CD14-positive monocyte (primary cell): ENCODE measurements at regions not wholly inside any gene's neighbourhood (a gene's known extent, or its start where the extent isn't known, plus 50 kb on each side); places are given as distances from the start of the nearest gene placed in this dataset.

Experiments used
- DNase-seq, 3 donors: peaks; one replicate each; pipeline ENCODE4 v3.0.0-alpha.2; 2011 to 2022
- H2AFZ ChIP-seq: 2 replicates; pipeline ENCODE4 v1.6.0; 2012; ENCODE audit warnings: mild to moderate bottlenecking, low read depth, low read length, inconsistent platforms; ENCODE audit not compliant: insufficient read depth, poor library complexity, severe bottlenecking
- H3K27ac ChIP-seq, 2 donors: 1 replicate in 1 of 2; 2 replicates in 1 of 2; pipeline ENCODE4 v1.5.1; 2012 to 2013; ENCODE audit warnings: low read length in 2 of 2, control low read depth in 1 of 2, inconsistent platforms in 1 of 2, low read depth in 1 of 2, mild to moderate bottlenecking in 1 of 2
- H3K27me3 ChIP-seq, 2 donors: one replicate each; pipeline versions ENCODE4 v1.6.0 to v1.6.1; 2011 to 2013; ENCODE audit warnings: low read length in 2 of 2; ENCODE audit not compliant: control insufficient read depth in 2 of 2, insufficient read depth in 2 of 2
- H3K36me3 ChIP-seq, 2 donors: replicated peaks in 1 of 2; 1 replicate in 1 of 2; 2 replicates in 1 of 2; pipeline versions ENCODE4 v1.5.1 to v1.6.1; 2012 to 2013; ENCODE audit warnings: low read length in 2 of 2, control low read depth in 1 of 2, inconsistent platforms in 1 of 2, mild to moderate bottlenecking in 1 of 2; ENCODE audit not compliant: insufficient read depth in 2 of 2, control insufficient read depth in 1 of 2
- H3K4me1 ChIP-seq, 2 donors: 1 replicate in 1 of 2; 2 replicates in 1 of 2; pipeline versions ENCODE4 v1.5.1 to v1.6.1; 2012 to 2013; ENCODE audit warnings: low read length in 2 of 2, control low read depth in 1 of 2, inconsistent platforms in 1 of 2, mild to moderate bottlenecking in 1 of 2, moderate library complexity in 1 of 2; ENCODE audit not compliant: insufficient read depth in 2 of 2, control insufficient read depth in 1 of 2
- H3K4me2 ChIP-seq: replicated peaks from 2 replicates; pipeline ENCODE3; 2012; ENCODE audit warnings: low read length, moderate library complexity, mild to moderate bottlenecking; ENCODE audit not compliant: poor library complexity, severe bottlenecking; ENCODE audit errors: extremely low read depth
- H3K4me3 ChIP-seq, 3 experiments: fragments of 200-600 bp in 1 of 3; sonication (generic) in 1 of 3; replicated peaks in 1 of 3; 1 replicate in 2 of 3; 2 replicates in 1 of 3; pipeline ENCODE4 v1.5.1; 2011 to 2013; ENCODE audit warnings: low read length in 3 of 3, mild to moderate bottlenecking in 3 of 3, control low read depth in 2 of 3, low read depth in 2 of 3, inconsistent platforms in 1 of 3, moderate library complexity in 1 of 3
- H3K79me2 ChIP-seq: 2 replicates; pipeline ENCODE4 v1.6.0; 2012; ENCODE audit warnings: mild to moderate bottlenecking, control low read depth, inconsistent platforms, low read length, moderate library complexity; ENCODE audit not compliant: insufficient read depth
- H3K9ac ChIP-seq: 2 replicates; pipeline ENCODE4 v1.6.0; 2017; ENCODE audit warnings: low read length, mild to moderate bottlenecking; ENCODE audit not compliant: insufficient read depth, poor library complexity, severe bottlenecking
- H3K9me3 ChIP-seq, 2 donors: replicated peaks in 1 of 2; 1 replicate in 1 of 2; 2 replicates in 1 of 2; pipeline versions ENCODE4 v1.5.1 to v1.6.1; 2012 to 2013; ENCODE audit warnings: low read length in 2 of 2, control low read depth in 1 of 2; ENCODE audit not compliant: control insufficient read depth in 1 of 2, insufficient read depth in 1 of 2
- H4K20me1 ChIP-seq: 2 replicates; pipeline ENCODE4 v1.6.0; 2012; ENCODE audit warnings: mild to moderate bottlenecking, low read length, control low read depth, moderate library complexity; ENCODE audit not compliant: insufficient read depth
- H3K27ac Mint-ChIP-seq, 7 donors: one replicate each; pipeline ENCODE4 v1.8.0; 2020; ENCODE audit warnings: mild to moderate bottlenecking in 7 of 7, mixed read lengths in 7 of 7, moderate library complexity in 6 of 7, inconsistent platforms in 2 of 7
- H3K27me3 Mint-ChIP-seq, 3 donors: one replicate each; pipeline ENCODE4 v1.8.0; 2021 to 2022; ENCODE audit warnings: low read depth in 3 of 3, mild to moderate bottlenecking in 3 of 3, mixed read lengths in 3 of 3, moderate library complexity in 3 of 3, inconsistent platforms in 1 of 3
- H3K36me3 Mint-ChIP-seq, 2 donors: one replicate each; pipeline ENCODE4 v1.8.0; 2020; ENCODE audit warnings: mixed read lengths in 2 of 2, inconsistent platforms in 1 of 2, mild to moderate bottlenecking in 1 of 2
- H3K4me1 Mint-ChIP-seq: one replicate; pipeline ENCODE4 v1.8.0; 2020; ENCODE audit warnings: mild to moderate bottlenecking, mixed read lengths
- H3K4me3 Mint-ChIP-seq, 2 donors: one replicate each; pipeline ENCODE4 v1.8.0; 2020; ENCODE audit warnings: mild to moderate bottlenecking in 2 of 2, mixed read lengths in 2 of 2, moderate library complexity in 1 of 2
- H3K9me3 Mint-ChIP-seq, 7 donors: one replicate each; pipeline ENCODE4 v1.8.0; 2020 to 2022; ENCODE audit warnings: mixed read lengths in 7 of 7, mild to moderate bottlenecking in 6 of 7, moderate library complexity in 6 of 7, inconsistent platforms in 2 of 7
- WGBS: methylation state at CpG from one replicate; pipeline ENCODE4 v1.1.5; 2013; ENCODE audit warnings: missing lambda C conversion rate; ENCODE audit not compliant: insufficient coverage; 5-methylcytosine and 5-hydroxymethylcytosine counted together
- intact Hi-C, 2 donors: fragments of 100-400 bp; cut with micrococcal nuclease; formaldehyde crosslinking; loops; one replicate each; pipeline versions ENCODE4 v1.15.0 to v1.15.1; 2023
- TF ChIP-seq, protein P1 (sequence below): fragments of 200-600 bp; IDR thresholded peaks from one replicate; pipeline ENCODE4 v1.8.0; 2022; ENCODE audit warnings: antibody characterized with exemption, mild to moderate bottlenecking

DNA sequence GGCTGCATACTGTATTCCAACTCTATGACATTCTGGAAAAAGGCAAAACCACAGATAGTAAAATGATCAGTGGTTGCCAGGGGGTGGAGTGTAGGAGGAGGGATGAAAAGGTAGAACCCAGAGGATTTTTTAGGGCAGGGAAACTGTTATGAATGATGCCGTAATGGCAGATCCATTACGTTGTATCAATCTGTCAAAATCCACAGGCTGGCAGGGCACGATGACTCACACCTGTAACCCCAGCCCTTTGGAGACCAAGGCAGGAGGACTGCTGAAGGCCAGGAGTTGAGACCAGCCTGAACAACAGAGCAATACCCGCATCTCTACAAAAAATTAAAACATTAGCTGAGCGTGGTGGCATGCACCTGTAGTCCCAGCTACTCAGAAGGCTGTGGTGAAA, 91.8 kb downstream of the RMI2 start:
- H3K79me2 ChIP-seq: no peaks in the 10 kb centered on the region
- Mint-ChIP-seq H3K27me3 (peaks cover 0 to 5% (median 1%) of the 10 kb centered on the region in 3 donors), H3K27ac (no peak overlapping the region), H3K4me1 (peaks cover 4% of the 10 kb centered on the region), H3K4me3 (no peak overlapping the region), H3K36me3 (peaks cover 0 to 5% of the 10 kb centered on the region in 2 donors), H3K9me3 (peaks cover 14 to 23% (median 17%) of the 10 kb centered on the region in 7 donors)
- no peaks in the 10 kb centered on the region for H3K36me3 ChIP-seq
- peaks cover 11 to 15% of the 10 kb centered on the region in 2 donors for H3K9me3 ChIP-seq
- no peak overlapping the region for H3K9ac ChIP-seq
- intact Hi-C loops: no loop called here
- H3K27ac ChIP-seq: no peak overlapping the region
- no peaks in the 10 kb centered on the region for H3K4me1 ChIP-seq
- H4K20me1 ChIP-seq: no peaks in the 10 kb centered on the region
- no peak overlapping the region for H2AFZ ChIP-seq
- WGBS: 97% methylated on average over 3 of the region's 5 CpGs
- TF ChIP-seq, protein P1, sequence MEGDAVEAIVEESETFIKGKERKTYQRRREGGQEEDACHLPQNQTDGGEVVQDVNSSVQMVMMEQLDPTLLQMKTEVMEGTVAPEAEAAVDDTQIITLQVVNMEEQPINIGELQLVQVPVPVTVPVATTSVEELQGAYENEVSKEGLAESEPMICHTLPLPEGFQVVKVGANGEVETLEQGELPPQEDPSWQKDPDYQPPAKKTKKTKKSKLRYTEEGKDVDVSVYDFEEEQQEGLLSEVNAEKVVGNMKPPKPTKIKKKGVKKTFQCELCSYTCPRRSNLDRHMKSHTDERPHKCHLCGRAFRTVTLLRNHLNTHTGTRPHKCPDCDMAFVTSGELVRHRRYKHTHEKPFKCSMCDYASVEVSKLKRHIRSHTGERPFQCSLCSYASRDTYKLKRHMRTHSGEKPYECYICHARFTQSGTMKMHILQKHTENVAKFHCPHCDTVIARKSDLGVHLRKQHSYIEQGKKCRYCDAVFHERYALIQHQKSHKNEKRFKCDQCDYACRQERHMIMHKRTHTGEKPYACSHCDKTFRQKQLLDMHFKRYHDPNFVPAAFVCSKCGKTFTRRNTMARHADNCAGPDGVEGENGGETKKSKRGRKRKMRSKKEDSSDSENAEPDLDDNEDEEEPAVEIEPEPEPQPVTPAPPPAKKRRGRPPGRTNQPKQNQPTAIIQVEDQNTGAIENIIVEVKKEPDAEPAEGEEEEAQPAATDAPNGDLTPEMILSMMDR: no peak
- no peak overlapping the region for H3K4me2 ChIP-seq
- DNase-seq: no peak
- no peak overlapping the region for H3K4me3 ChIP-seq
- H3K27me3 ChIP-seq: no peaks in the 10 kb centered on the region

DNA sequence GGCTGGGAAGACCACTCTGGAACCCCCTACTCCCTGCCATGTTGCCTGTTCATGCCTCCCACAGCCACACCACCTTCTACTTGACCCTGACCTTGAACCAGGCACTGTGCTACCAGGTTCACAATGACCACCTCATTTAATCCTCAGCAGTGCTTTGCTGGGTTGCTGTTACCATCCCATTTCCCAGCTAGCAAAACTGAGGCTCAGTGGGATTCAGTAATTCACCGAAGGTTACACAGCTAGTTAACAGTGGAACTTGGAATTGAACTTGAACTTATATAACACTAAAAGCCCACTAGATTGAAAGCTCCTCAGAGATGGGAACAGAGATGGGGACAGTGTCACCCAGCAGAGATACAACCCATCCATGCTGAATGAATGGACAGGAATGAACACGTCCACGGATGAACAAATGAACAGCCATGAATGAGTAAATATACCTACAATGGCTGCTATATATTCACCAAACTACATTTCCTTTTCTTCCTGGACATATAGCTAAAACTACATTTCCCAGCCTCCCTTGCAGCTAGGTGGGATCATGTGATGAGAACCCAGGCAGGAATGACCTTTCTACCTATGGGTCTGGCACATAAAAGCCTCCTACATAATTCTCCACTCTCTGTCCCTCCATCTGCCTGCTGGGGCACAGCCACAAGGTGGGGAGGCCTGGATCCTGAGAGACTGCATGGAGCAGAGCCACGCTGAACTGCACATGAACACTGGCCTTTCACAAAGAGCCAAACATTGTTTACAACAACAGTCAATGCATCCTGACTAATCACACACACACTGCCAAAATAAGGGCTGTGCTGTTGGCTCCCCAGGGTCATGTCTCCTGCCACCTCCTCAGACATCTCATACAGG, 94.8 kb downstream of the RMI2 start:
- Histone ChIP-seq H3K4me1 (no peaks in the 10 kb centered on the region), H3K4me2 (no peak overlapping the region), H4K20me1 (no peaks in the 10 kb centered on the region), H3K4me3 (no peak overlapping the region), H2AFZ (no peak overlapping the region), H3K79me2 (no peaks in the 10 kb centered on the region), H3K36me3 (no peaks in the 10 kb centered on the region), H3K9me3 (peaks cover 11 to 15% of the 10 kb centered on the region in 2 donors), H3K27me3 (no peaks in the 10 kb centered on the region), H3K27ac (no peak overlapping the region), H3K9ac (no peak overlapping the region)
- H3K27ac Mint-ChIP-seq: peak overlapping the region in 1 of 7 donors; percentile 73
- peaks cover 13 to 20% (median 16%) of the 10 kb centered on the region in 7 donors for H3K9me3 Mint-ChIP-seq
- no peak for DNase-seq
- H3K4me1 Mint-ChIP-seq: no peaks in the 10 kb centered on the region
- 87% methylated on average over 3 of the region's 4 CpGs for WGBS
- H3K27me3 Mint-ChIP-seq: peaks cover 0 to 5% (median 0%) of the 10 kb centered on the region in 3 donors
- TF ChIP-seq, protein P1: no peak
- H3K36me3 Mint-ChIP-seq: peaks cover 0 to 5% of the 10 kb centered on the region in 2 donors
- intact Hi-C loops: no loop called here
- no peak overlapping the region for H3K4me3 Mint-ChIP-seq
